ENCODE measurements at regions not wholly inside any gene's neighbourhood (a gene's known extent, or its start where the extent isn't known, plus 50 kb on each side); places are given as distances from the start of the nearest gene placed in this dataset.
"Not testable (repeated sequence)": the region's sequence is repeated elsewhere in the genome, so short reads cannot be mapped to it uniquely, and the experiment has no call there.

DNA sequence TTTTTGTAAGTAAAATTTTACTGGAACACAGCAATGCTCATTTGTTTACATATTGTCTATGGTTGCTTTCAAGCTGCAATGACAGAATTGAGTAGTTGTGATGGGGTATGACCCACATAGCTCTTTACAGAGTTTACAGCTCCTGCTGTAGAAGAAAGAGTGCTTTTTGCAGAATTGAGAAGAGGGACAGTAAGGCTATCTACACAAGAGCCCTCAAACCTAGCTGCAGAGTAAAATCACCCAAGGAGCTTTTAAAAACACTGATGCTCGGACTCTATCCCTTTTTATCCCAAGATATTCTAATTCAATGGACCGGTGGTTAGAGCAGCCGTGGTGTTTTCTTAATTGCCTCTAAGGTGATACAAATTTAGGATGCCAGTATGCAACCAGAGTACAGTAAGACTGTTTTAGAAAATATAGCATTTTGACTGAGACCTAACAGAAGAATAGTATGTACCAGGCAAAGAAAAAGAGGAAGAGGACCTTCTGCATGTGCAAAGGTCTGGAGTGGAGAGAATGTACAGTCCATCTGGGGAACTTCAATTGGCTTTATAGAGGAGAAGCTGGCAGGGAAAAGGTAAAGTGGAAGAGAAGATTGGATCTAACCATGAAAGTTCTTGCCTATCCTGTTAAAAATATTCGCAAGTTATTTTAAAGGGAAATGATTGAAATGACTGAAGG is 663.6 kb upstream of the CPEB2 start:
- no peaks in the 10 kb centered on the region for H3K36me3 Mint-ChIP-seq (ENCODE audit: low read depth)
- no peak overlapping the region for H3K4me3 Mint-ChIP-seq (ENCODE audit: low read depth)
- peaks cover 7% of the 10 kb centered on the region for H3K9me3 Mint-ChIP-seq
- H3K27ac Mint-ChIP-seq, result no peak overlapping the region
- H3K27me3 Mint-ChIP-seq (ENCODE audit: low read depth), result no peaks in the 10 kb centered on the region
- no peak for DNase-seq (ENCODE audit: low spot score)
- no peaks in the 10 kb centered on the region for H3K4me1 Mint-ChIP-seq (ENCODE audit: low read depth)
- intact Hi-C loops (cut with micrococcal nuclease), result no loop called here

DNA sequence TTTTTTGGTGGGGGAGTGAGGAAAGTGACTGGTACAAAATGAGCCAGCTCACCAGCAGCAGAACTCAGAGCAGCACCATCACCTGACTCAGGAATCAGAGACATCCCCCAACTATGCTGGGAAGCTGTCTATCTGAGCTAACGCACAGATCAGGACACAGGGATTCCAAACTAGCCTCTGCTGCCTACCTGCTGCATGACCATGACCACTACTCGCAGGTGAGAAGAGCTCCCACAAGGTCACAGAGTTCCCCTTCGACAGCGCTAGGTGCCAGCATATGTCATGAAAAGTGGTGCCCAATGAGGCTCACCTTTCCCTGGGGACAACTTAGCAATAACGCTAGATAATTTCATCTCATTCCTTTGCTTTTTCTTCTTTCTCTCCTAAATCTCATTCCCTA is 662.6 kb upstream of the CPEB2 start:
- Mint-ChIP-seq H3K4me1 (ENCODE audit: low read depth) (no peaks in the 10 kb centered on the region), H3K27ac (no peak overlapping the region), H3K4me3 (ENCODE audit: low read depth) (no peak overlapping the region), H3K27me3 (ENCODE audit: low read depth) (no peaks in the 10 kb centered on the region), H3K36me3 (ENCODE audit: low read depth) (no peaks in the 10 kb centered on the region), H3K9me3 (no peaks in the 10 kb centered on the region)
- intact Hi-C loops (cut with micrococcal nuclease), result no loop called here
- no peak for DNase-seq (ENCODE audit: low spot score)

DNA sequence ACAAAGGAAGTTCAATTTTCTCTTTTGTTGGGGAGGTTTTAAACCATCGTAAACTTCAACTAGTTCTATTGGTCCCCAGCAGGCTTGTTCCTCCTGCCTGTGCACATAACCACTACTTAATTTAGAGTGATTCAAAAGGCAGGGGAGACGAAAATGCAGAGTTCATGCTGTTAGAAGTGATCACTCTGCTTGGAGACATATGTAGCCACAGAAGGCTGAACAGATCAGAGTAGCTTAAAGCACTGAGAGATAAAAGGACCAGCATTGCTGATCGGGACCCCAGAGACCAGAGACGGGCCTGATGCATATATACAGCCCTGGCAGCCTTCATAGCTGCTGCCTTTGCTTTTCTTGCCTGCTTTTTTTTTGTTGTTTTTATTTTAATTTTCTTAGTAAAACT is 662.0 kb upstream of the CPEB2 start:
- H3K9me3 Mint-ChIP-seq, result no peaks in the 10 kb centered on the region
- DNase-seq (ENCODE audit: low spot score), result no peak
- no peaks in the 10 kb centered on the region for H3K27me3 Mint-ChIP-seq (ENCODE audit: low read depth)
- no peaks in the 10 kb centered on the region for H3K36me3 Mint-ChIP-seq (ENCODE audit: low read depth)
- no peaks in the 10 kb centered on the region for H3K4me1 Mint-ChIP-seq (ENCODE audit: low read depth)
- intact Hi-C loops (cut with micrococcal nuclease), result no loop called here
- H3K27ac Mint-ChIP-seq, result no peak overlapping the region
- H3K4me3 Mint-ChIP-seq (ENCODE audit: low read depth), result no peak overlapping the region

DNA sequence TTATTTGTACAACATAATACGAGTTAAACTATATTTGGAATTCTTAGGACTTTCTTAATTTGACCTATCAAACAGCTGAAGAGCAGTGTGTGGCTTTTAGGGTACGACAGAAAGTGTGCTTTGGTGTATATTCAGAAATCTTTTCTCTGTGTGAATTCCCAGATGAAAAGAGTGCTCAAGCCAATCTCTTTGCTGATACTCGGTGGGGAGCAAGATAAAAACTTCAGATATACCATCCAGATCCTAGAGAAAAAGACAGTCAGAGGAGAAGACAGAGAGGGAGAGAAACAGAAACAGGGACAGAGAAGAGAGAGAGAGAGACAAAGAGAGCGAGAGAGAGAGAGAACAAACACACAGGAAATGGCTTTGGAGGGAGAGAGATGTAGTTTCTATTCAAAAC is 658.3 kb upstream of the CPEB2 start:
- Mint-ChIP-seq H3K36me3 (ENCODE audit: low read depth) (no peaks in the 10 kb centered on the region), H3K4me1 (ENCODE audit: low read depth) (no peaks in the 10 kb centered on the region), H3K27ac (no peak overlapping the region), H3K27me3 (ENCODE audit: low read depth) (no peaks in the 10 kb centered on the region), H3K4me3 (ENCODE audit: low read depth) (no peak overlapping the region), H3K9me3 (no peaks in the 10 kb centered on the region)
- DNase-seq (ENCODE audit: low spot score), result no peak
- intact Hi-C loops (cut with micrococcal nuclease), result no loop called here

DNA sequence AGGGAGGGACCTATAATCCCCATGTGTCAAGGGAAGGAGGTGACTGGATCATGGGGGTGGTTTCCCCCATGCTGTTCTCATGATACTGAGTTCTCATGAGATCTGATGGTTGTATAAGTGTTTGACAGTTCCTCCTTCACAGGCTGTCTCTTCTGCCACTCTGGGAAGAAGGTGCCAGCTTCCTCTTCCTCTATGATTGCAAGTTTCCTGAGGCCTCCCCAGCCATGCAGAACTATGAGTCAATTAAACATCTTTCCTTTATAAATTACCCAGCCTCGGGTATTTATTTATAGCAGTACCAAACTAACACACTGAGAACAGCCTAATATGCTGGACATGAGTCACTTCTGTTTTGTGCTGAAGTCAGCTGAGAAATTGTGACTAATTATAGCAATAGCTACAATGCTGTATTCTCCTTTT is 656.9 kb upstream of the CPEB2 start:
- Mint-ChIP-seq H3K4me1 (ENCODE audit: low read depth) (no peaks in the 10 kb centered on the region), H3K9me3 (no peaks in the 10 kb centered on the region), H3K27me3 (ENCODE audit: low read depth) (no peaks in the 10 kb centered on the region), H3K36me3 (ENCODE audit: low read depth) (no peaks in the 10 kb centered on the region), H3K27ac (no peak overlapping the region), H3K4me3 (ENCODE audit: low read depth) (no peak overlapping the region)
- intact Hi-C loops (cut with micrococcal nuclease), result no loop called here
- no peak for DNase-seq (ENCODE audit: low spot score)

DNA sequence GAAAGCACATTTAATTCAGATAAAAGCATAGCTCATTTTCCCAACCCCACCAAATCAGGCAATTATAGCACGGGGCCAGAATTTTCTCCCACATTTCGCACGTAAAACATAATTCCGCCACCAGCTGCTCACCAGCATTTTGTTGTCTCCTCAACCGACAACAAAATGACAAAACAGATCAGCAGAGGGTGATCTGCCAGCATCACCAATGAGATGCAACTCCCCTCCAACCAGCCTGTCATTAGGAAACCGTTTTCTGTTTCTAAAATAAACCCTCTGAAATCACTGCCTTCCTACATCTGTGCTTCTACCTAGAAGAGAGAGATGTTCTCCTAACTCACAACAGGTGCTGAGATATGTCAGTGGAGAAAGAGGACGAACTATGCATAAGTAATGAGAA is 654.8 kb upstream of the CPEB2 start:
- no peak overlapping the region for H3K27ac Mint-ChIP-seq
- H3K27me3 Mint-ChIP-seq (ENCODE audit: low read depth), result no peaks in the 10 kb centered on the region
- no peak for DNase-seq (ENCODE audit: low spot score)
- intact Hi-C loops (cut with micrococcal nuclease), result no loop called here
- no peaks in the 10 kb centered on the region for H3K36me3 Mint-ChIP-seq (ENCODE audit: low read depth)
- no peaks in the 10 kb centered on the region for H3K9me3 Mint-ChIP-seq
- no peak overlapping the region for H3K4me3 Mint-ChIP-seq (ENCODE audit: low read depth)
- H3K4me1 Mint-ChIP-seq (ENCODE audit: low read depth), result no peaks in the 10 kb centered on the region

DNA sequence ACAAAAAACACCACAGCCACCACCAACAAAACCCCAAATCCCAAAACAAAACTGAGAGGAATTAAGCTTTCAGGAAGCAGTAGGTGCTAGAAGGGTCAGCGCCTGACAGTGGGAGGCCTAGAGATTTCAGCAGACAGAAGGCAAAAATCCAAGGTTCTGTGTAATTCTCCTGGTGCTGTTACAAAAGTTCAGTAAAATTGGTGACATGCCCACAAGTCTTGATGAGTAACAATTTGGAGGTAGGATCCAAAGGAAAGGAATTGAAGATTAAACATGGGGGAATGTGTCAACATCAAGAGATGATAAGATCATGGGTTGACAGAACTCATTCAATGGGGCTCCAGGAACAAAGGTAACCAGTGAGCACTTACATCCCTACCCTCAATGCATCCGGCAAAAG is 653.8 kb upstream of the CPEB2 start:
- H3K36me3 Mint-ChIP-seq (ENCODE audit: low read depth), result no peaks in the 10 kb centered on the region
- intact Hi-C loops (cut with micrococcal nuclease), result no loop called here
- H3K9me3 Mint-ChIP-seq, result no peaks in the 10 kb centered on the region
- no peak for DNase-seq (ENCODE audit: low spot score)
- H3K27me3 Mint-ChIP-seq (ENCODE audit: low read depth), result no peaks in the 10 kb centered on the region
- H3K4me1 Mint-ChIP-seq (ENCODE audit: low read depth), result no peaks in the 10 kb centered on the region
- no peak overlapping the region for H3K4me3 Mint-ChIP-seq (ENCODE audit: low read depth)
- no peak overlapping the region for H3K27ac Mint-ChIP-seq

DNA sequence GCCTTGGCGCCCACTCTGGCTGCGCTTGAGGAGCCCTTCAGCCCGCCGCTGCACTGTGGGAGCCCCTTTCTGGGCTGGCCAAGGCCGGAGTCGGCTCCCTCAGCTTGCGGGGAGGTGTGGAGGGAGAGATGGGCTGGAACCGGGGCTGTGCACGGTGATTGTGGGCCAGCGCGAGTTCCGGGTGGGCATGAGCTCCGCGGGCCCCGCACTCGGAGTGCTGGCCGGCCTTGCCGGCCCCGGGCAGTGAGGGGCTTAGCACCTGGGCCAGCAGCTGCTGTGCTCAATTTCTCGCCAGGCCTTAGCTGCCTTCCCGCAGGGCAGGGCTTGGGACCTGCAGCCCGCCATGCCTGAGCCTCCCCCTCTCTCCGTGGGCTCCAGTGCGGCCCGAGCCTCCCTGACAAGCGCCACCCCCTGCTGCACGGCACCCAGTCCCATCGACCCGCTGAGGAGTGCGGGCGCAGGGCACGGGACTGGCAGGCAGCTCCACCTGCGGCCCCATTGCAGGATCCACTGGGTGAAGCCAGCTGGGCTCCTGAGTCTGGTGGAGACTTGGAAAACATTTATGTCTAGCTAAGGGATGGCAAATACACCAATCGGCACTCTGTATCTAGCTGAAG is 643.6 kb upstream of the CPEB2 start:
- H3K9me3 Mint-ChIP-seq; DNase-seq (ENCODE audit: low spot score); H3K27ac Mint-ChIP-seq; H3K4me3 Mint-ChIP-seq (ENCODE audit: low read depth); intact Hi-C loops (cut with micrococcal nuclease); H3K36me3 Mint-ChIP-seq (ENCODE audit: low read depth); H3K4me1 Mint-ChIP-seq (ENCODE audit: low read depth); H3K27me3 Mint-ChIP-seq (ENCODE audit: low read depth): not testable (repeated sequence)

DNA sequence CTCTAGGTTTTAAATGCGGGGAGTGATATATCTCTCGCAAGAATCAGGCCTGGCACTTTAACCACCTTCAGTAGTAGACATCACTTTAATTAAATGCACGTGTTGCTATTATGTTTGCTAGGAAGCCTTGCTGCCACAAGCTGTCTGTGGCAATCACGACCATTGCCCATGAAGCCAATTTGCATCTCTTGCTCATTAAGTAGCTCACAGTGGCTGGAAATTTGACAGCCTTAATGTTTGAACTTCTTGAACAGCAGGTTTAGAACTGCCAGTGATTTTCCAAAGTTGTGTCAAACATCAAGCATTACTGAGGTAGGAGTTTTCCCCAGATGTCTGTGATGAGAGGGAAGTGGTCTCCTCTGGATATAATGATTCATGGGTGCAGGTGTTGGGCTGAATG is 642.3 kb upstream of the CPEB2 start:
- no peaks in the 10 kb centered on the region for H3K27me3 Mint-ChIP-seq (ENCODE audit: low read depth)

DNA sequence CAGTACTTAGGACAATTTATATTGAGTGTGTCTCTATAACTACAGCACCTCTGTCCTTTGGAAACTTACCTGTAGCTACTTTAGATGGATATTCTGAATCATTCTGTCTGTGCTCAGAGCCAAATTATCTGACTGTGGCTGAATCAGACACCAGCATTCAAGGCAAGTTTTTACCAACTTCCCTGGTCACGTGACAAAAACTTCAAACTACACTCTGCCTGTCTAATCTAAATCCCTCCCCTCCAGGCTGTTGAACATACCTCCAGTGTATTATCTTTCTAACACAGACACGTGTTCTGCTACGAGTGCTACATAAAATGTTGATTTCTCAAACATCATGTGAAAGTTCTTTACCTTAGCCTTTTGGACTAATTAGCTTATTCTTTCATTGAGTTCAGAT is 641.2 kb upstream of the CPEB2 start:
- intact Hi-C loops (cut with micrococcal nuclease), result no loop called here
- Mint-ChIP-seq H3K27ac (no peak overlapping the region), H3K27me3 (ENCODE audit: low read depth) (no peaks in the 10 kb centered on the region), H3K4me1 (ENCODE audit: low read depth) (no peaks in the 10 kb centered on the region), H3K9me3 (no peaks in the 10 kb centered on the region), H3K4me3 (ENCODE audit: low read depth) (no peak overlapping the region), H3K36me3 (ENCODE audit: low read depth) (no peaks in the 10 kb centered on the region)
- DNase-seq (ENCODE audit: low spot score), result no peak

More for the DNA sequence above, 642.3 kb upstream of the CPEB2 start:
- no peak overlapping the region for H3K4me3 Mint-ChIP-seq (ENCODE audit: low read depth)
- no peaks in the 10 kb centered on the region for H3K9me3 Mint-ChIP-seq
- no peak overlapping the region for H3K27ac Mint-ChIP-seq
- intact Hi-C loops (cut with micrococcal nuclease), result no loop called here
- H3K4me1 Mint-ChIP-seq (ENCODE audit: low read depth), result no peaks in the 10 kb centered on the region
- DNase-seq (ENCODE audit: low spot score), result no peak
- H3K36me3 Mint-ChIP-seq (ENCODE audit: low read depth), result no peaks in the 10 kb centered on the region

DNA sequence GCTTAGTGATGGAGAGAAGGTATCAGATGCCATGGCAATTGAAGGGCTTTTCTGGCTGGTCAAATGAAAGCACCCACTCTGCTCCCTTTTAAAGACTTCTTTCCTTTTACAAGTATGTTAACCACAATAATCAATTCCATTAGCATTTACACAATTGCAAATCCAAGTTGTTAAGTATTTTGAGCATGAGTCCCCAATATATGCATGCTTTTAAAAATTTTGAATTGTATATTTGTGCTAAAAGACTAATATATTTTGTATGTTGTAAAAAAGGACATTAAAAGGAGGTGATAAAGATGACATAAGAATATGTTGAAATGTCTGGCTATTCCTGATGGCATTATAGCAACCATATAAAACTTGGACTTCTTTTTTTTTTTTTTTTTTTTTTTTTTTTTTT is 639.9 kb upstream of the CPEB2 start:
- Mint-ChIP-seq H3K4me1 (ENCODE audit: low read depth) (no peaks in the 10 kb centered on the region), H3K4me3 (ENCODE audit: low read depth) (no peak overlapping the region), H3K36me3 (ENCODE audit: low read depth) (no peaks in the 10 kb centered on the region), H3K9me3 (no peaks in the 10 kb centered on the region), H3K27me3 (ENCODE audit: low read depth) (no peaks in the 10 kb centered on the region), H3K27ac (no peak overlapping the region)
- intact Hi-C loops (cut with micrococcal nuclease), result no loop called here
- DNase-seq (ENCODE audit: low spot score), result no peak

DNA sequence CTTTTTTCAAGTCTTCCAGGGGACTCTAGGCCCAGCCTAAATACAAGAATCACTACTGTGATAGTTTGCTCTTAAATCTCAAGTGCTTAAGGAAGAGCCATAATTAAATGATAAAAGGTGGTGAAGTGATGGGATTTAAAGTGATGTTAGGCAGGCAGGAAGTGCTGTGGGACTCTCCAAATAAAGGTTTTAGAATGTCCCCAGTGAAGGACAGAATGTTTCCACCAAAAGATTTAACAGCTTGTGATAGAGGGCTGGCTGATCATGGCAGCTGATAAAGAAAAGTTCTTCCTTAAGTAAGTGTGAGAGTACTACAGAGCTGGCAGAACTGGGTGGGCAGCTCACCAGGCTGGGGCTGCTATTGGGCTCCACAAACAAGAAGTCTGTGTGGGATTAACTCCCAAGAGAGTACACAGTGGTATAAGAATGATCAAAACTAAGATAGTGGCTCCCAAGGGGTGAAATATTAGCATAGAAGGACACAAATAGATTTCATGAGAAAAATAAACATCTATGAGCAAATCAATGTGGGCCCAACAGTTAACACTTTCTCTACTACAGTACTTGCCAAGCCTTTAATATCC is 637.2 kb upstream of the CPEB2 start:
- Mint-ChIP-seq H3K4me1 (ENCODE audit: low read depth) (no peaks in the 10 kb centered on the region), H3K27me3 (ENCODE audit: low read depth) (no peaks in the 10 kb centered on the region), H3K36me3 (ENCODE audit: low read depth) (no peaks in the 10 kb centered on the region), H3K9me3 (no peaks in the 10 kb centered on the region), H3K4me3 (ENCODE audit: low read depth) (no peak overlapping the region), H3K27ac (no peak overlapping the region)
- intact Hi-C loops (cut with micrococcal nuclease), result no loop called here
- no peak for DNase-seq (ENCODE audit: low spot score)

DNA sequence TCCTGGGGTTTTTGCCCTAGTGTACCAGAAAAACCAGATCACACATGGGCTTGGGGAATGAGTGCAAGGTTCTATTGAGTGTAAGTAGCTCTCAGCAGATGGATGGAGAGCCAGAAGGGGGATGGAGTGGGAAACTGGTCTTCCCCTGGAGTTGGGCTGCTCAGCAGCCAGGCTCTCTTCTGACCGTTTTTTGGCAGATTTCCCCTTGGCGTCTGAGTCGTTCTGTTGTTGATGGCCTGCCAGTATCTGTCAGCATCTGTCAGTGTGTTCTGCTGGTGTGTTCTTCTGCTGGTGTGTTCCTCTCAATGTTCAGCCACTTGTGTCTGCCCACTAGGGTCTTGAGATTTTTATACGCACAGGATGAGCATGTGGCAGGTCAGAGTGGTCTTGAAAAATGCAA is 633.9 kb upstream of the CPEB2 start:
- Mint-ChIP-seq H3K27ac (no peak overlapping the region), H3K4me3 (ENCODE audit: low read depth) (no peak overlapping the region), H3K9me3 (peaks cover 6% of the 10 kb centered on the region), H3K36me3 (ENCODE audit: low read depth) (no peaks in the 10 kb centered on the region), H3K4me1 (ENCODE audit: low read depth) (no peaks in the 10 kb centered on the region), H3K27me3 (ENCODE audit: low read depth) (no peaks in the 10 kb centered on the region)
- DNase-seq (ENCODE audit: low spot score), result no peak
- intact Hi-C loops (cut with micrococcal nuclease), result no loop called here
